T-helper 2 cell treated with Interferon-gamma antibody and Interleukin-4, amounts not matched to agents 100 ng/mL and 5 ng/mL, for 36 hours (primary cell): ENCODE measurements at regions not wholly inside any gene's neighbourhood (a gene's known extent, or its start where the extent isn't known, plus 50 kb on each side); places are given as distances from the start of the nearest gene placed in this dataset.

Source experiments
- intact Hi-C: fragments of 100-400 bp; cut with micrococcal nuclease; formaldehyde crosslinking; loops from one replicate; pipeline ENCODE4 v1.15.1; 2023

DNA sequence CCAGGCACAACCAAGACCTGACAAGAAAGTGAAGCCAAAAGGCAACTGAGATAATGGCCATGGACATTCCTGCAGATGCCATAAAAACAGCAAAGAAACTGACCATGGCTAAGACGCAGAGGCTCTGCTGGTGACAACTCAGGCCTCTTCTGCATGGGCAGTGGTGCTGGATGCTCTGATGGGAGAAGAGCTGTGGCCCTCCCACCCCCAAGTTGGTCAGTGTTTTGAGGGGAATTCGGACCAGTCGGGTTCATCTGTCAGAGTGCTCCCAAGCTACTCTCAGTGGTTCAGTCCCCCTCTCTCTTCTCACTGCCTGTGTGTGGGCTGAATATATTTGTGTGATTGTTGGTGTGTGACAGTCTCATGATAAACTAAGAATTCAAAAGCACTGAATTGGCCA lies 79.0 kb upstream of the GPR26 start:
- intact Hi-C loops = no loop called here

DNA sequence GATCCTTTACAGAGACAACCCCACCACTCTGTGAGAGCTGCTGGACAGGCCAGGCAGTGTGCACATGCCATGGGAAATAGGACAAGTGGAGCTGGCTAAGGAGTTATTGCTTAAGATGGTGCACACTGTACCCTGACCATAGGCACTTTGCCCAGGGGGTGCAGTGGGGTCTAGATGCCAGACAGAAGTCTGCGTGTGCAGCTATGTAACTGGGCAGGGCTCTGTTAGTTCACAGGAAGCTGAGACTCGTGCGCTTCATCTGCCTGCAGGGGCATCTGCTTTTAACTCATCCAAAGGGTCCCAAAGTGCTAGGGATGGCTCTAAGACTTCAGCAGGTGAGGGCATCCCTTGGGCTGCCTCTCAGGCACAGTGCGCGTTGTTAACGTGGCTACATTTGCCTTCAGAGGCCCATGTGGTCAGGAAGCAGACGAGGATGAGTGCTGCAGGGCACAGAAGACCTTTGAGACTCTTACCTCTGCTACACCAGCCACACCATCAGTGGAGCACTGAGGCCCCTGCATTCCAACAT lies 77.7 kb upstream of the GPR26 start:
- intact Hi-C loops = no loop called here

GRCh38 chr10:123595661-123596060 lies 70.5 kb upstream of the GPR26 start:
- intact Hi-C loops = no loop called here

DNA sequence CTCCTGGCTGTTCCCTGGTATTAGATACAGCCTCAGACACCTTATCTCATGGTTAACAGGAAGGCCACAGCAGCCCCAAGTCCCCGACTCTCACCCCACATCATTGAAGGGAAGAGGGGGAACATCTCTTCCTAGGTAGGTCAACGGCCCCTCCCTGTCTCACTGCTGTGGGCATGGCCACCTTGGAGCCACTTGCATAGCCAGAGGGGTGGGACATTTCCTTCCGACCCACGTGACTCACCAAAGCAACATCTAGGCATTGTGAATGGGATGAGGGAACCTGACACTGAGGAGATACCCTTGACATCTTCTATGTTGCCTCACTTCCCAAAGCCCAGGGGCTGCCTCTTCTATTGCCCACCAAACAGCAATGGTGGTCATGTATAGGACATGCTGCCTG lies 68.5 kb upstream of the GPR26 start:
- intact Hi-C loops = no loop called here

DNA sequence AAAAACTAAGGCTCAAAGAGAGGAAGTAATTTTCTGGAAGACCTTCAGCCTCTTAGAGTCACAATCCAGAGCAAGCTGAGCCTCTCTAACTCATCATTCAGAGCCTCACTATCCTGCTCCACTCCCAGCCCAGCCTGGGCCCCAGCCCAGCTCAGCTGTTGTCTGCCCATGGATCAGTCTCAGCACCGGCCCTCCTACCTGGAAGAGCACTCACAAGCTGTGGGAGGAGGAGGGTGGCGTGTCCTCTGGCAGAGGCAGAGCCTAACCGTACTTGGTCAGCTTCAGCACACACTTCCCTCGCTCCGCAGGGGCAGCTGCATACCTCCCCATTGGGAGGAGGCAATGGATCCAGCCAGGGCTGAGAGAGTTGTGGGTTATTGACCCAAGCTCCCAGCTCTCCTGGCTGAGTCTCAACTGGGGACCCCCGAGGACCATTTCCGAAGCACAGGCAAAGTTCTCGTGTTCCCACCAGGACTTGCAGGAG lies 66.7 kb upstream of the GPR26 start:
- intact Hi-C loops = no loop called here

GRCh38 chr10:123600177-123600576 lies 66.0 kb upstream of the GPR26 start:
- intact Hi-C loops = no loop called here

DNA sequence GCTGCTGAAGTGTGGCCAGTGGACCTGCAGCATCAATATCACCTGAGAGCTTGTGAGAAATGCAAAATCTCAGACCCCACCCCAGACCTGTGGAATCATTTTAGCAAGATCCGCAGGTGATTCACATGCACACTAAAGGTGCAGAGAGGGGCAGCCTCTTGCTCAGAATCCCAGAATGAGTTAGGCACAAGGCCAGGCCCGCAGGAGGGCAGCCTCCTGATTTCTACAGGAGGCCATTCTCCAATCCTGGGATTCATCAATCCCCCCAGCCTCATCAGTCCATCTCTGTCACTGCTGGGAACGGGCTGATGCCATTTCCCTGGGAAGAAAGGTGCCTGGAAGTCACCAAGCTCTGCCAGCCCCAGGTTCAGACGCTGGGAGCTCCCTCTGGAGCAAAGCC lies 63.0 kb upstream of the GPR26 start:
- intact Hi-C loops = no loop called here

DNA sequence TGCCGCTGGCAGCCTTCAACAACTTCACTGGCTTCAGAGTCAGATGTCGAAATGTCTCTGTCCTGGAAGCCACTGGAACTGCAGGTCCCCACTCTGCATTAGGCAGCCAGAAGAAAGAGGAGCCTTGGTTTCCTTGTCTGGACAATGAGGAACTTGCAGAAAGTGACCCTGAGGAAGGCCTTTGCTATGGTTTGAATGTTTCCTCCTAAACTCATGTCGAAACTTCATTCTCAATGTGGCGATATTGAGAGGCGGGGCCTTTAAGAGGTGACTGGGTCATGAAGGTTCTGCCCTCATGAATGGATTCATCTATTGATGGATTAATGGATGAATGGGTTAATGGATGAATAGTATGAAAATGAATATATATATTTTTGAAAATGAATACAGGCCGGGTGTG lies 61.6 kb upstream of the GPR26 start:
- intact Hi-C loops = no loop called here

DNA sequence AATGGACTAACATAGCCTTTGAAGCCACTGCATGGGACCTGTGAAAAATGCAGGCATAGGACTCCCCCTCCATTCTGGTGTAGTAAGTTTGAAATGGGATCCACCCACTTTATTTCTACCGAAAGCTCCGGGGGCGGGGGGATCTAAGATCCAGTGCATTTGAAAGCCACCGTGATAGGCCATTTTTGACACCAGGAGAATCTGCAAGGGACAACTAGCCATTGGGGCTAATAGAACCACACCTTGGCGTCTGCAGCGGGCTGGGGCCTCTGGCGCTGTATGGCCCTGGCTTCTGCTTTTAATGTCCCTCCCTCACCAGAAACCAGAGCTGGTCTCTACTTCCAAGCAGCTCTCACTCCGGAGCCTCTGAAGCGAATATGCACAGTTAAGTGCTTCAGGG lies 60.1 kb upstream of the GPR26 start:
- intact Hi-C loops = no loop called here

- intact Hi-C loops = no loop called here
These were observed 59.2 kb upstream of the GPR26 start for GRCh38 chr10:123606955-123607354.

GRCh38 chr10:123607386-123607785 lies 58.8 kb upstream of the GPR26 start:
- intact Hi-C loops = no loop called here

- intact Hi-C loops = no loop called here
These were observed 58.1 kb upstream of the GPR26 start for GRCh38 chr10:123608047-123608446.

GRCh38 chr10:123611243-123611642 lies 54.9 kb upstream of the GPR26 start:
- intact Hi-C loops = no loop called here

DNA sequence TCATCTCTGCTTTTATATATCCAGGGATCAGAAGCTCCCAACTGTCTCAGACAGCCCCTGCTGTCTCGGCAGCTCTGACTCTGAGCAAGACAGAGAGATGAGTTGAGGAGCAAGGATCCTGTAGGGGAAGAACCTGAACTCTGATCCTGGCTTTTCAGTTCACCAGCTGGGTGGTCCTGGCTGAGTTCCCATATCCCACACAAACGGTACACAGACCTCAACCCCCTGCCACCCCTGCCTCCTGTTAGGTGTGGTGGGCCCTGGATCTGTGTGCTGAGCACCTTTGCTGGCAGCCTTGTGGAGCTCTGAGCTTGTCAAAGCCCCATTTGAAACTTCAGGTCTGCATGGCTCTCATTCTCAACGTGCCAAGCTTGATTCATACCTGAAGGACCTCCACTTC lies 54.3 kb upstream of the GPR26 start:
- intact Hi-C loops = no loop called here

DNA sequence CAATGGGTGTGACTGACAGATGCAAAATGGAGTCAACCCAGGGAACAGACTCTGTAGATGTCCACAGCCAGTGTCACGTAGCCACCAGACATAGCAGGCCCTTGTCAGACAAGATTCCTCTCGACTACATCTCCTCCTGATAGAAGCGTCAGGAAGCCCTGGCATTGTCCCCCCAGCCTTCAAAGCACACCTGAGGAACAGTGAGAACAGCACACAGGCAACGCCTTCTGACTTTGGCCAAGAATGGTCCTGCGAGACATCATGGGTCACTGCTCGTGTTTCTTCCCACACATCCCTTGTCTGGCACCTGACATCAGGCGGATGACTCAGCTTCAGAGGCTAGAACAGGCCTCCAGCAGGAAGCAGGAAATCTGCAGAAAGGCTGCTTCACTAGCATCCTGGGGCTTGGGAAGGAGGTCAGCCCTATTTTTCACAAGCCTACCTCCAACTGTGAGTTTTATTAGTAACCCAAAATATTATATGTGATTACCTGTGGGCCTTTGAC lies 52.8 kb upstream of the GPR26 start:
- intact Hi-C loops = no loop called here

DNA sequence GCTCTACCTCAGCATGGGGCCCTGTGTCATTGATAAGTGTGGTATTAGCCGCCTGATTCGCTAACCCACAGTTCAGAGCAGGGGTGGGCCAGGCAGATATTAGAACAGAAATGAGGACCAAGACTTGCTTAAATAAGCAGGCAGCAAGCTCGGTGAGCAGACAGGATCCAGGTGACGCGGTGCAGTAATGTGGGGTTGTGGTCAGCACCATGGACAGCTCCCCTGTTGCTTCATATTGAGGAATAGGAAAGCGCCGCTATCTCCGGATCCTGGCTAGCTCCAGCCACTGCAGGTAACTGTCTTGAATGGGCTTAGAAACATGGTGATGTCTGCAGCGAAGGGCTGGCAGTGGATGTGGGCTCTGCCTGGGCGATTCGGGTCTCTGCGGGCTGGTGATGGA lies 51.3 kb upstream of the GPR26 start:
- intact Hi-C loops = loop anchor here (2.0 kb wide), 1 partner anchor 44 kb away; no protein-coding TSS in a partner anchor
